ENCODE measurements at regions not wholly inside any gene's neighbourhood (a gene's known extent, or its start where the extent isn't known, plus 50 kb on each side); places are given as distances from the start of the nearest gene placed in this dataset.

DNA sequence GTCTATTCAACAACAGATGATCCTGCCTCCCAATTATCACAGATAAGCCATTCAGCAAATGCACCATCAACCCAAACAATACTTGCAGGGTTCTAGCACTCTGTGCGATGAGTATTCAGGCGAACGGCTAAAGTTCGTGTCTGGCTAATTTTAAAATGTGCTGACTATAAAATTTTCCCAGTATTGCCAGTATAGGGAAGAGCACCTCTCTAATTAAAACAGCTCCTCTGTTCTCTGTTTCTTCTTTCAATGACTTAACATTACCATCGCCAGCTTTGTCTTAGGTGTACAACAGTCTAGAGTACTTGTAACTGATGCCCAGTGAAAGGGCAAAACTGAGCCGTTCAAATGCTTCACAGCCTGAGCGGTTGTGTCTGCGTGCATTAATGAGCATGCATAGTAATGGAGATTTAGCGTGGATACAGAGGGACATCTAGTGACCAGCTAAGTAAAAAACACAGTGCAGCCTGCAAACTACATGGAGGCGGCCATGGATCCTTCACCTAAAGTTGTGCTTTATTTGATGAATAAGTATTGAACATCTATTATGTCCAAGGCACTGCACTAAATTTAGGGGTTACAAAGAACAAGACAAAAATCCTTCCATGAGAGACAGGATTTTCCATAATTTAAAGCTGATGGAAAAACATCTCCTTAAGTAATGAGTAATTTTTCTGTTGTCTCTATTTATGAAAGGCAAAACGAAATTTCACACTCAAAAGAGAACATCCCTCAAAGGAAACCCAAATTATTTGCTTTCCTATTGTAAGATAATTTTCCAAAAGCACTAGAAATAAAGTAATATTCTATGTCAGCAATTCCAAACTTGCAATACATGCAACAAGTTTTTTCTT, 120.0 kb downstream of the SETD4 start:
- TF ChIP-seq, protein P1, sequence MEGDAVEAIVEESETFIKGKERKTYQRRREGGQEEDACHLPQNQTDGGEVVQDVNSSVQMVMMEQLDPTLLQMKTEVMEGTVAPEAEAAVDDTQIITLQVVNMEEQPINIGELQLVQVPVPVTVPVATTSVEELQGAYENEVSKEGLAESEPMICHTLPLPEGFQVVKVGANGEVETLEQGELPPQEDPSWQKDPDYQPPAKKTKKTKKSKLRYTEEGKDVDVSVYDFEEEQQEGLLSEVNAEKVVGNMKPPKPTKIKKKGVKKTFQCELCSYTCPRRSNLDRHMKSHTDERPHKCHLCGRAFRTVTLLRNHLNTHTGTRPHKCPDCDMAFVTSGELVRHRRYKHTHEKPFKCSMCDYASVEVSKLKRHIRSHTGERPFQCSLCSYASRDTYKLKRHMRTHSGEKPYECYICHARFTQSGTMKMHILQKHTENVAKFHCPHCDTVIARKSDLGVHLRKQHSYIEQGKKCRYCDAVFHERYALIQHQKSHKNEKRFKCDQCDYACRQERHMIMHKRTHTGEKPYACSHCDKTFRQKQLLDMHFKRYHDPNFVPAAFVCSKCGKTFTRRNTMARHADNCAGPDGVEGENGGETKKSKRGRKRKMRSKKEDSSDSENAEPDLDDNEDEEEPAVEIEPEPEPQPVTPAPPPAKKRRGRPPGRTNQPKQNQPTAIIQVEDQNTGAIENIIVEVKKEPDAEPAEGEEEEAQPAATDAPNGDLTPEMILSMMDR (IDR thresholded peaks at IDR 0.05 in 8 of 11, conservative IDR thresholded peaks at IDR 0.05 in 3 of 11): peak in 8 of 11 experiments; percentile 19 to 65 (median 50)
- TF ChIP-seq POLR2AphosphoS5 (IDR thresholded peaks at IDR 0.05): no peak
- no peak for TF ChIP-seq POLR2A (IDR thresholded peaks at IDR 0.05)
- Histone ChIP-seq H3K9me3 (no peaks in the 10 kb centered on the region), H3K27ac (no peak overlapping the region), H3K4me1 (peaks cover 0 to 7% (median 0%) of the 10 kb centered on the region in 6 donors), H3K27me3 (replicated peaks in 1 of 7) (peaks cover 0 to 4% (median 0%) of the 10 kb centered on the region in 7 donors), H3K4me3 (no peak overlapping the region), H3K36me3 (no peaks in the 10 kb centered on the region)
- DNase-seq: no peak
- 31 to 44% (median 42%) methylated on average over 11 of the region's 11 CpGs for WGBS, 5 donors
- intact Hi-C loops (cut with DNase I; ENCODE audit: low total_unique reads): no loop called here

DNA sequence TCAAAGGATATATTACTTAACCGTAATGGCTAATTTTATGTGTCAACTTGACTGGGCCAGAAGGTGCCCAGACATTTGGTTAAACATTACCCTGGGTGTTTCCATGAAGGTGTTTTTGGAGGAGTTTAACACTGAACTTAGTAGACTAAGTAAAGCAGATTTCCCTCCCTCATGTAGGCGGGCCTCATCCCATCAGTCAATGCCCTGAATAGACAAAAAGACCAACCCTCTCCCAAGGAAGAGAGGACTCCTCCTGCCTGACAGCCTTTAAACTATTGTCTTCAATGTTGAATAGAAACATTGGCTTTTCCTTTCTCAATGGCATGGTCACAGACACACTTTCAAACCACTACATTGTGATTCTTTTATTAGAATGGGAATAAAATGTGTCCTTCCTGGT, 121.9 kb downstream of the SETD4 start:
- H3K36me3 ChIP-seq: no peaks in the 10 kb centered on the region
- WGBS, 5 donors: 90 to 95% (median 91%) methylated on average over 2 of the region's 2 CpGs
- no peaks in the 10 kb centered on the region for H3K9me3 ChIP-seq
- H3K4me1 ChIP-seq: peaks cover 0 to 12% (median 2%) of the 10 kb centered on the region in 6 donors
- peaks cover 0 to 4% (median 0%) of the 10 kb centered on the region in 7 donors for H3K27me3 ChIP-seq (replicated peaks in 1 of 7)
- no peak overlapping the region for H3K27ac ChIP-seq
- intact Hi-C loops (cut with DNase I; ENCODE audit: low total_unique reads): no loop called here
- no peak for DNase-seq
- H3K4me3 ChIP-seq: no peak overlapping the region
- TF ChIP-seq, protein P1 (IDR thresholded peaks at IDR 0.05 in 8 of 11, conservative IDR thresholded peaks at IDR 0.05 in 3 of 11): no peak
- no peak for TF ChIP-seq POLR2AphosphoS5 (IDR thresholded peaks at IDR 0.05)
- no peak for TF ChIP-seq POLR2A (IDR thresholded peaks at IDR 0.05)

DNA sequence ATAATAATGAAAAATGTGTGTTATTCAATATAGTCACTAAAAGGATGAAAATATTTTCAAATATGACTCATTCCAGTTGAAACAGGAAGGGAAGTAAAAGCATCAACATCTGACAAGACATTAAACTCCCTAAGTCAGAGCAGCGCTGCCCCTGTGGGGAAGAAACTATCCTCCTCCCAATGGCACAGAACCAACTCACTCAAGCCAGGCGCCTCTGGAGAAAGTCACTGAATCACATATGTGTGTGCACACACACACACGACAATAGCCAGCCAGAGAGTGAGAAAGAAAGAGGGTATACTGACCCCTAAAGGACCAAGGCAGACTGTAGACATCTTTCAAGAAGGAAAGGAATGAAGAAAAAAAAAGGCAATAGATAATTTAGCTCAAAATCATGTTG, 126.9 kb downstream of the SETD4 start:
- no peak overlapping the region for H3K4me3 ChIP-seq
- H3K36me3 ChIP-seq: no peaks in the 10 kb centered on the region
- peak overlapping the region in 7 of 8 donors; percentile 17 to 85 (median 78) for H3K27ac ChIP-seq
- peaks cover 7 to 24% (median 18%) of the 10 kb centered on the region in 6 donors for H3K4me1 ChIP-seq
- no peaks in the 10 kb centered on the region for H3K9me3 ChIP-seq
- intact Hi-C loops (cut with DNase I; ENCODE audit: low total_unique reads): no loop called here
- 17 to 47% (median 30%) methylated on average over 3 of the region's 3 CpGs for WGBS, 5 donors
- no peak for DNase-seq
- TF ChIP-seq POLR2AphosphoS5 (IDR thresholded peaks at IDR 0.05): peak in 1 of 3 donors; percentile 18
- TF ChIP-seq, protein P1 (IDR thresholded peaks at IDR 0.05 in 8 of 11, conservative IDR thresholded peaks at IDR 0.05 in 3 of 11): no peak
- no peaks in the 10 kb centered on the region for H3K27me3 ChIP-seq (replicated peaks in 1 of 7)

DNA sequence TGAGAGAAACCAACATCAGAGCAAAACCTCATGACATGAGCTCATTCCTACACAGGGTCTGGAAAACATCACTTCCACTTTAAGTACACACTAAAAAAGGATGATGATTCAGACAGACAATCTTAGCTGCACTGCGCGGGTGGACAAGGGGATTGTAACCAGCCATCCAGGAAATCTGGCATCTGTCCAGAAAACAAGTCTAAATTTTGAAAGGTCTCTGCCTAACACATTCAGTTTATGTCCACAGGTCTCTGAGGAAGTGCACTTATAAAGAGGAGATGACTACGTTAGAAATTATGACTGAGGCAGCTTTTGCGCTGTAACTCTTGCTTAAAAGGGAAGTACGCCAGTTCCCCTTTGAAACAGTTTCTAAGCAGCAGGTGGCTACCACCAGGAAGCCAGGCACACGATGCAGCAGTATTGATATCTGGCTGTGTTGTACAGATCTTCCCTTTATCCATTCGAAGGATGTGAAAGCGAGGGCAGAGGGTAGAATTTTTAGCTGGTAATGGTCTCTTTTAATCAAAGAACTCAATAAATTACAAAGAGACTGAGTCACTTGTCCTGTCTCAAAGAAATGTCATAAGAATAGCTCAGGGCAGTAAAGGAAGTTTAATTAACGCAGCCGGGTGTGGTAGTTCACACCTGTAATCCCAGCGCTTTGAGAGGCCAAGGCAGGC, 128.0 kb downstream of the SETD4 start:
- Histone ChIP-seq H3K4me1 (peaks cover 7 to 24% (median 18%) of the 10 kb centered on the region in 6 donors), H3K36me3 (no peaks in the 10 kb centered on the region), H3K9me3 (no peaks in the 10 kb centered on the region), H3K27ac (peak overlapping the region; percentile 4 to 85 (median 78)), H3K4me3 (peak overlapping the region in 1 of 8 donors; percentile 27), H3K27me3 (replicated peaks in 1 of 7) (no peaks in the 10 kb centered on the region)
- intact Hi-C loops (cut with DNase I; ENCODE audit: low total_unique reads): no loop called here
- DNase-seq: peak; percentile 79
- TF ChIP-seq POLR2AphosphoS5 (IDR thresholded peaks at IDR 0.05) (peak in 1 of 3 donors; percentile 76), POLR2A (IDR thresholded peaks at IDR 0.05) (no peak)
- 5 to 8% (median 6%) methylated on average over 11 of the region's 11 CpGs for WGBS, 5 donors

All from spleen (tissue), 11 donors.